Gastroesophageal sphincter (tissue), 4 donors: ENCODE measurements at regions not wholly inside any gene's neighbourhood (a gene's known extent, or its start where the extent isn't known, plus 50 kb on each side); places are given as distances from the start of the nearest gene placed in this dataset.

Source experiments
- ATAC-seq: fragments of 150-250 bp; one replicate; pipeline ENCODE4 v1.9.1; 2016; ENCODE audit warnings: mild to moderate bottlenecking, moderate library complexity
- H3K27ac ChIP-seq, 4 donors: fragments of 200-600 bp; sonication (generic) in 3 of 4; 1 replicate in 3 of 4; 2 replicates in 1 of 4; pipeline ENCODE4 v1.5.1; 2016 to 2019
- H3K27me3 ChIP-seq: fragments of 200-600 bp; sonication (generic); one replicate; pipeline ENCODE4 v1.5.1; 2019
- H3K36me3 ChIP-seq, 2 donors: fragments of 200-600 bp; sonication (generic); one replicate each; pipeline ENCODE4 v1.5.1; 2019; ENCODE audit warnings: control low read depth in 1 of 2
- H3K4me1 ChIP-seq, 3 donors: fragments of 200-600 bp; sonication (generic); 1 replicate in 2 of 3; 2 replicates in 1 of 3; pipeline ENCODE4 v1.5.1; 2016 to 2019; ENCODE audit warnings: control low read depth in 2 of 3
- H3K4me3 ChIP-seq, 2 donors: fragments of 200-600 bp; sonication (generic); one replicate each; pipeline ENCODE4 v1.5.1; 2019; ENCODE audit warnings: mild to moderate bottlenecking in 1 of 2, moderate library complexity in 1 of 2
- H3K9me3 ChIP-seq, 3 donors: fragments of 200-600 bp; sonication (generic); one replicate each; pipeline ENCODE4 v1.5.1; 2017 to 2019; ENCODE audit warnings: control low read depth in 2 of 3
- EP300 ChIP-seq: sonication (generic); formaldehyde crosslinking; IDR thresholded peaks from one replicate; pipeline ENCODE4 v1.6.1; 2017; ENCODE audit warnings: antibody characterized with exemption, mild to moderate bottlenecking
- POLR2A ChIP-seq, 2 donors: fragments of 450-650 bp; IDR thresholded peaks; one replicate each; pipeline ENCODE4 v1.6.1; 2017; ENCODE audit warnings: antibody characterized with exemption in 2 of 2, mild to moderate bottlenecking in 2 of 2, moderate library complexity in 1 of 2
- POLR2AphosphoS5 ChIP-seq: sonication (generic); formaldehyde crosslinking; IDR thresholded peaks from one replicate; pipeline ENCODE4 v1.6.1; 2017; ENCODE audit warnings: antibody characterized with exemption
- WGBS, 2 donors: methylation state at CpG; one replicate each; pipeline ENCODE4 v1.1.5; 2018; ENCODE audit warnings: low coverage in 1 of 2; 5-methylcytosine and 5-hydroxymethylcytosine counted together
- TF ChIP-seq, protein P1 (sequence below), 4 experiments: fragments of 200-600 bp in 2 of 4; fragments of 450-650 bp in 2 of 4; sonication (generic) in 1 of 4; IDR thresholded peaks; one replicate each; pipeline ENCODE4 v1.5.1; 2017 to 2019; ENCODE audit warnings: antibody characterized with exemption in 4 of 4, mild to moderate bottlenecking in 2 of 4, moderate library complexity in 2 of 4

DNA sequence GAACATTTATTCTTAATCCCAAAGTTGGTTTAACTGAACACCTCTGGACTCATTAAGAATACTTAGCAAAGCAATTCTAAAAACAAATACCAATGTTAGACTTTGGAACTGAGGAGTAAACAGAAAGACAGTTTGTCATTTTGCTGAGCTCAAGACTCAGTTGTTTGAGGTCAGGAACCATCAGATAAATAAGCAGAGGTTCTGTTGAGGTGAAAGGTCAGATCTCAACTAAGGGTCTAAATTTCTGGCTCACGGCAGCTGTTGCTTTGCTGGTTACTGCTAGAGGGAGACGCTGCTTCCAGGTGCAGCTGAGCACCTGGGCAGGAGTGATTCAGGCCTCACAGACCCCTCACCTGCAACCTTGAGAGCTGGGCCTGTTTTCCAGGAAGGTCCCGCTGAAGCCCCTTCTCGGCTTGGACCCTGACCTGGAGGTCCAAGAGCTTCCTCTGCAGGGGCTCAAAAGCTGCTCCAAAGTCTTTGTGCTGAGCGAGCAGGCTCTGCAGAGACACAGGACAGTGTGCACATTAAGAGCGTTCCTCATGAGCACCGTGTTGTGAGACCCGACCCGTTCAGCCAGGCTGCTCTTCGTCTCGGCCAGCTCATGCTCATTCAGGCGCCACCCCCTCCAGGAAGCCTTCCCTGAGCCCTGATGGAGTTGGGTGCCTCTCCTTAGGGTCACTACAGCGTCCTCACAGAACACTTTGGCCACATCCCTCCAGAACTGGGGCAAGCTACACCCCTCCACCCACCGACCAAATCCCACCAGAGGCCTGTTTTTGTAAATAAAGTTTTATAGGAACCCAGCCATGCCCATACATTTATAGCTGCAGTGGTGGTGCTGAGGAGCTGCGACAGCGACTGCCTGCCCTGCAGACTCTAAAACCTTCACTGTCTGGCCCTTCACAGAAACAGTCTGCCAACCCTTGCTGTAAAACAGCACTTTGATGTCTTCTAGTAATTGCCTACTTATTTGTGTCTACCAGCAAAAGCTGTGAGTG lies 72.0 kb downstream of the SYNE3 start:
- ATAC-seq = no peak
- H3K4me3 ChIP-seq = no peak overlapping the region
- H3K9me3 ChIP-seq = no peaks in the 10 kb centered on the region
- peaks cover 18% of the 10 kb centered on the region for H3K27me3 ChIP-seq
- WGBS, 2 donors = 96 to 100% methylated on average over 4 to 6 of the region's 16 CpGs
- peaks cover 0 to 9% (median 0%) of the 10 kb centered on the region in 3 donors for H3K4me1 ChIP-seq
- H3K27ac ChIP-seq = no peak overlapping the region
- H3K36me3 ChIP-seq = peaks cover 0 to 60% of the 10 kb centered on the region in 2 donors
- no peak for TF ChIP-seq EP300
- TF ChIP-seq, protein P1, sequence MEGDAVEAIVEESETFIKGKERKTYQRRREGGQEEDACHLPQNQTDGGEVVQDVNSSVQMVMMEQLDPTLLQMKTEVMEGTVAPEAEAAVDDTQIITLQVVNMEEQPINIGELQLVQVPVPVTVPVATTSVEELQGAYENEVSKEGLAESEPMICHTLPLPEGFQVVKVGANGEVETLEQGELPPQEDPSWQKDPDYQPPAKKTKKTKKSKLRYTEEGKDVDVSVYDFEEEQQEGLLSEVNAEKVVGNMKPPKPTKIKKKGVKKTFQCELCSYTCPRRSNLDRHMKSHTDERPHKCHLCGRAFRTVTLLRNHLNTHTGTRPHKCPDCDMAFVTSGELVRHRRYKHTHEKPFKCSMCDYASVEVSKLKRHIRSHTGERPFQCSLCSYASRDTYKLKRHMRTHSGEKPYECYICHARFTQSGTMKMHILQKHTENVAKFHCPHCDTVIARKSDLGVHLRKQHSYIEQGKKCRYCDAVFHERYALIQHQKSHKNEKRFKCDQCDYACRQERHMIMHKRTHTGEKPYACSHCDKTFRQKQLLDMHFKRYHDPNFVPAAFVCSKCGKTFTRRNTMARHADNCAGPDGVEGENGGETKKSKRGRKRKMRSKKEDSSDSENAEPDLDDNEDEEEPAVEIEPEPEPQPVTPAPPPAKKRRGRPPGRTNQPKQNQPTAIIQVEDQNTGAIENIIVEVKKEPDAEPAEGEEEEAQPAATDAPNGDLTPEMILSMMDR (IDR thresholded peaks at IDR 0.05) = no peak
- TF ChIP-seq POLR2AphosphoS5 = no peak
- TF ChIP-seq POLR2A (IDR thresholded peaks at IDR 0.05) = no peak

DNA sequence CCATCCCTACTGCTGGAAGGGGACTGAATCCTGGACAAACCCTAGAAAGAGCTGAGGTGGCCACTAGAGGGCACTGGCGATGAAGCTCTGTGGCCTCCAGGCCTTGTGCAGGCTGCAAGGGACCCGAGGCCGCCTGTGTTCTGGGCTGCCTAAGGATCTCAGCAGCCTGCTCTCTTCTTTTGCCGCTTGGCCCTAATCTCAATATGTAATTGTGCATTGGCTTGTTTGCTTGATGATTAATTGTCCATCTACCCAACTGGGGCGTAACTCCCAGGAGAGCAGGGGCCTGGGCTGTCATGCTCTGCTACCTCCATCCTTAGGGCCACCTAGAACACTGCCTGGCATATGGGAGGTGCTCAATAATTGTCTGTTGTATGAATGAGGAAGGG lies 73.8 kb downstream of the SYNE3 start:
- Histone ChIP-seq H3K36me3 (peaks cover 0 to 61% of the 10 kb centered on the region in 2 donors), H3K4me3 (no peak overlapping the region), H3K9me3 (no peaks in the 10 kb centered on the region), H3K27me3 (peaks cover 10% of the 10 kb centered on the region), H3K27ac (no peak overlapping the region), H3K4me1 (peaks cover 0 to 9% (median 0%) of the 10 kb centered on the region in 3 donors)
- TF ChIP-seq EP300 (no peak), POLR2AphosphoS5 (peak; percentile 21), POLR2A (IDR thresholded peaks at IDR 0.05) (no peak)
- TF ChIP-seq, protein P1 (IDR thresholded peaks at IDR 0.05) = peak in 3 of 4 experiments; percentile 82 to 85 (median 82)
- no CpG with 5 or more reads among the region's 5 CpGs for WGBS, 2 donors
- ATAC-seq = peak; percentile 85

DNA sequence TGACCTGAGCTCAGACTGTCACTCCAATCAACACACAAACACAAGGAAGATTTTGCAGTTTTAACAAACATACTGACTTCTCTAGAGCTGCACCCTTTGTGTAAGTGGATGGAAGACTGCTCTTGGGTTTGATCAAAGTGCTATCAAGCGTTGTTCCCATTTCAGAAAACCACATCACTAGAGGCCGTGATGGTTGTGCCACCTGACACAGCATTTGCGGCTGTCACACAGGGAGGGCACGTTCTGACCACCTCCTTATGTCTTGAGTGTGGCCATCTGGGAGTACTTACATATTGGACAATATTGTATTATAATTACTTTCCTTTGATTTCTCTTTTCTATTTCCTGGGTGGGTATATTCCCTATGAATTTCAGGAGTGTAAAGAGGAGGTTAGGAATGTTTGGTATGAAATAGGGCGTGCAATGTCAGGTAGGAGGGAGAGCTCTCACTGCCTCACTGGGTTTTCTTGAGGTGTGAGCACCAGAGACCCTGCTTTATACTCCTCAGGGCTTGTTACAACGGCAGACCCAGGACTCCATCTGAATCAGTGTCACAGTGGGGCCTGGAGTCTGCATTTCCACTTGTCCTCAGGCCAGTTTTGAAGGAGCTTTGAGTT lies 74.3 kb downstream of the SYNE3 start:
- Histone ChIP-seq H3K9me3 (no peaks in the 10 kb centered on the region), H3K4me1 (peaks cover 0 to 9% (median 0%) of the 10 kb centered on the region in 3 donors), H3K36me3 (peaks cover 0 to 62% of the 10 kb centered on the region in 2 donors), H3K4me3 (no peak overlapping the region), H3K27ac (no peak overlapping the region), H3K27me3 (peaks cover 10% of the 10 kb centered on the region)
- ATAC-seq = no peak
- WGBS, 2 donors = 64 to 68% methylated on average over 4 to 6 of the region's 6 CpGs
- no peak for TF ChIP-seq EP300
- TF ChIP-seq, protein P1 (IDR thresholded peaks at IDR 0.05) = no peak

DNA sequence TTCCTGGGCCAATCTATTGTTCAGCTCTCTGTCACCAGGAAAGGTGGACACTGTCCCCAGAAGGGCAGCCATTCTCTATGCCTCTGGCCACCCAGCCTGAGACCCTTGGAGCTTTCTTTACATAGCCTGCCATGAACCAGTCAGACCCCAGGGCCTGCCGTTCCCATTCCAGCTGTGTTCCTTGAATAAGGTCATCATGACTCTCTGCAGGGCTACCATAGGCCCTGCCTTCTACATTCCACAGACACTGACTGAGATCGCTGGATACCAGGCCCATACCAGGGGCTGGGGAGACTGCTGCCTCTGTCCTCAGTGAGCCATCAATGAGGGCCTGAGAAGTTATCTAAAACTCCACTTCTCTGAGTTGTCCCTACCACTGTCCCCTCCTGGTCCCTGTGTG lies 75.5 kb downstream of the SYNE3 start:
- Histone ChIP-seq H3K36me3 (peaks cover 0 to 69% of the 10 kb centered on the region in 2 donors), H3K9me3 (no peaks in the 10 kb centered on the region), H3K27me3 (peaks cover 10% of the 10 kb centered on the region), H3K27ac (no peak overlapping the region), H3K4me1 (peaks cover 0 to 9% (median 0%) of the 10 kb centered on the region in 3 donors), H3K4me3 (no peak overlapping the region)
- WGBS, 2 donors = 69% methylated on average over 2 of the region's 2 CpGs; no CpG with 5 or more reads in 1 of the 2 donors
- no peak for TF ChIP-seq POLR2A (IDR thresholded peaks at IDR 0.05)
- no peak for TF ChIP-seq EP300
- TF ChIP-seq POLR2AphosphoS5 = no peak
- TF ChIP-seq, protein P1 (IDR thresholded peaks at IDR 0.05) = no peak
- ATAC-seq = no peak
